Endothelial cell of umbilical vein (primary cell): ENCODE measurements at regions not wholly inside any gene's neighbourhood (a gene's known extent, or its start where the extent isn't known, plus 50 kb on each side); places are given as distances from the start of the nearest gene placed in this dataset.

Experiments used
- CTCF ChIP-seq, 2 donors: IDR thresholded peaks; 1 replicate in 1 of 2; 2 replicates in 1 of 2; pipeline ENCODE4 v1.5.1; 2011; ENCODE audit warnings: low read length in 2 of 2, mild to moderate bottlenecking in 2 of 2, moderate library complexity in 2 of 2, control low read depth in 1 of 2, inconsistent platforms in 1 of 2, low read depth in 1 of 2; ENCODE audit not compliant: insufficient read depth in 1 of 2; ENCODE audit errors: extremely low read depth in 1 of 2
- POLR2AphosphoS5 ChIP-seq: IDR thresholded peaks from 2 replicates; pipeline ENCODE4 v1.6.1; 2012; ENCODE audit warnings: low read depth, mild to moderate bottlenecking, control low read depth, low read length, moderate library complexity; ENCODE audit not compliant: insufficient read depth
- TF ChIP-seq, protein P1 (sequence below): IDR thresholded peaks from 2 replicates; pipeline ENCODE4 v1.6.1; 2011; ENCODE audit not compliant: insufficient read depth, insufficient read length

- TF ChIP-seq CTCF (IDR thresholded peaks at IDR 0.05; ENCODE audit: extremely low read depth in 1 of 2, insufficient read depth in 1 of 2, low read depth in 1 of 2, low read length in 2 of 2) (no peak), POLR2AphosphoS5 (no peak)
- TF ChIP-seq, protein P1, sequence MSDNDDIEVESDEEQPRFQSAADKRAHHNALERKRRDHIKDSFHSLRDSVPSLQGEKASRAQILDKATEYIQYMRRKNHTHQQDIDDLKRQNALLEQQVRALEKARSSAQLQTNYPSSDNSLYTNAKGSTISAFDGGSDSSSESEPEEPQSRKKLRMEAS, result no peak
Measured at GRCh38 chr2:52343706-52344266, 1311.9 kb upstream of the NRXN1 start.
